ENCODE measurements at regions not wholly inside any gene's neighbourhood (a gene's known extent, or its start where the extent isn't known, plus 50 kb on each side); places are given as distances from the start of the nearest gene placed in this dataset.

DNA sequence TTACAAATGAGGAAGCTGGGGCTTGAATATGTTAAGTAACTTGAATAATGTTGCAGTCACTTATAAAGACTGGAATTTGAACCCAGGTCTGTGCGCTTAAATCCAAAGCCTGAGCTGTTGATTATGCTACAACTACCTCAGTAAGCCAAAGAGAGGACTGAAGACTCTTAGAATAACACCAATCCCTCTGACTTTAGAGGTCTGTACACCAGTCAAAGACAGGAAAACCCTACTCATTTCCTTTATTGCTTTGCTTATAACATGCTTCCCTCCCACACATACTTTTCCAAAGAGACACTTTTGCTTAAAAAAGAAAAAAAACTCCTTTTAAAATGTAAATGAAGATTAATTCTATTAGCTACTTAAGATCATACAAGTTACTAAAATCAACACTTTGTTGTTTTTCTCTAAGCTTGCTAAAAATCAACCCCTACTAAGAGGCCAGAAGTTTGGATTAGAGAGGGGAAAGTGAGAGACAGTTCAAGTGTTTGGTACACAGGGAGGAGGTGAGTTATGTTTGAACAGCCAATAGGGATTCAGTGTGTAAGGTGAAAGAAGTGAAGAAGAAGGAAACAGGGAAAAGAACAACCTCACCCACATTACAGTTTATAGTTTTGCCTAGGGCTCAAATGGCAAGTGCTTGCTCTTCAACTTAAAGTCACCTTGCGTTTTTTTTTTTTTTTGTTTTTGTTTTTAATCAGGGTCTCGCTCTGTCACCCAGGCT is 74.8 kb downstream of the MDH2 start:
- Histone ChIP-seq H3K9ac (ENCODE audit: insufficient read depth, low read length) (no peak overlapping the region), H3K4me2 (ENCODE audit: extremely low read depth, insufficient read depth, low read length) (no peak overlapping the region), H3K27me3 (ENCODE audit: control insufficient read depth, insufficient read depth, low read length) (no peaks in the 10 kb centered on the region), H3K4me3 (replicated peaks in 1 of 4; ENCODE audit: control extremely low read depth in 1 of 4, insufficient read depth in 1 of 4, low read depth in 3 of 4, low read length in 4 of 4) (no peak overlapping the region), H2AFZ (ENCODE audit: low read length) (no peak overlapping the region), H4K20me1 (ENCODE audit: control insufficient read depth, extremely low read depth, insufficient read depth, low read length) (no peaks in the 10 kb centered on the region), H3K4me1 (ENCODE audit: control insufficient read depth, extremely low read depth, insufficient read depth, low read length) (no peaks in the 10 kb centered on the region), H3K36me3 (ENCODE audit: control insufficient read depth, insufficient read depth, low read length) (no peaks in the 10 kb centered on the region), H3K27ac (ENCODE audit: insufficient read depth, low read length) (no peak overlapping the region), H3K9me3 (ENCODE audit: control insufficient read depth, insufficient read depth, low read depth, low read length) (no peaks in the 10 kb centered on the region), H3K79me2 (ENCODE audit: control insufficient read depth, insufficient read depth, low read length) (no peaks in the 10 kb centered on the region)
- TF ChIP-seq, protein P1, sequence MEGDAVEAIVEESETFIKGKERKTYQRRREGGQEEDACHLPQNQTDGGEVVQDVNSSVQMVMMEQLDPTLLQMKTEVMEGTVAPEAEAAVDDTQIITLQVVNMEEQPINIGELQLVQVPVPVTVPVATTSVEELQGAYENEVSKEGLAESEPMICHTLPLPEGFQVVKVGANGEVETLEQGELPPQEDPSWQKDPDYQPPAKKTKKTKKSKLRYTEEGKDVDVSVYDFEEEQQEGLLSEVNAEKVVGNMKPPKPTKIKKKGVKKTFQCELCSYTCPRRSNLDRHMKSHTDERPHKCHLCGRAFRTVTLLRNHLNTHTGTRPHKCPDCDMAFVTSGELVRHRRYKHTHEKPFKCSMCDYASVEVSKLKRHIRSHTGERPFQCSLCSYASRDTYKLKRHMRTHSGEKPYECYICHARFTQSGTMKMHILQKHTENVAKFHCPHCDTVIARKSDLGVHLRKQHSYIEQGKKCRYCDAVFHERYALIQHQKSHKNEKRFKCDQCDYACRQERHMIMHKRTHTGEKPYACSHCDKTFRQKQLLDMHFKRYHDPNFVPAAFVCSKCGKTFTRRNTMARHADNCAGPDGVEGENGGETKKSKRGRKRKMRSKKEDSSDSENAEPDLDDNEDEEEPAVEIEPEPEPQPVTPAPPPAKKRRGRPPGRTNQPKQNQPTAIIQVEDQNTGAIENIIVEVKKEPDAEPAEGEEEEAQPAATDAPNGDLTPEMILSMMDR (conservative IDR thresholded peaks at IDR 0.05 in 1 of 2, IDR thresholded peaks at IDR 0.05 in 1 of 2; ENCODE audit: low read depth in 1 of 2, low read length in 2 of 2), result no peak
- no peak for TF ChIP-seq EZH2 (IDR thresholded peaks at IDR 0.05; ENCODE audit: low read length, missing control alignments)
- no peak for DNase-seq (ENCODE audit: low read depth in 2 of 2)

DNA sequence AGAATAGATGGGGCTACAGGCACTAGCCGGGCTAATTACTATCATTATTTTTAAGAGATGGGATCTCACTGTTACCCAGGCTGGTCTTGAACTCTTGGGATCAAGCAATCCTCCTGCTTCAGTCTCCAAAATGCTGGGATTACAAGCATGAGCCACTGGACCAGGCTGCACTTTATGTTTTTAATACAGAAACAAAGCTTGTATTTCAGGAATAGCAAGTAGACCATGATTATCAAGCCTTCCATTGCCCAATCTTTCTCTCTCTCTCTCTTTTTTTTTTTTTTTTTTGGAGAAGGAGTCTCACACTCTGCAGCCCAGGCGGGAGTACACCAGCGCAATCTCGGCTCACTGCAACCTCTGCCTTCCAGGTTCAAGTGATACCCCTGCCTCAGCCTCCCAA is 75.4 kb downstream of the MDH2 start:
- Histone ChIP-seq H2AFZ (ENCODE audit: low read length) (no peak overlapping the region), H3K27me3 (ENCODE audit: control insufficient read depth, insufficient read depth, low read length) (no peaks in the 10 kb centered on the region), H3K36me3 (ENCODE audit: control insufficient read depth, insufficient read depth, low read length) (no peaks in the 10 kb centered on the region), H3K4me2 (ENCODE audit: extremely low read depth, insufficient read depth, low read length) (no peak overlapping the region), H3K27ac (ENCODE audit: insufficient read depth, low read length) (no peak overlapping the region), H3K79me2 (ENCODE audit: control insufficient read depth, insufficient read depth, low read length) (no peaks in the 10 kb centered on the region), H4K20me1 (ENCODE audit: control insufficient read depth, extremely low read depth, insufficient read depth, low read length) (no peaks in the 10 kb centered on the region), H3K9ac (ENCODE audit: insufficient read depth, low read length) (no peak overlapping the region), H3K9me3 (ENCODE audit: control insufficient read depth, insufficient read depth, low read depth, low read length) (no peaks in the 10 kb centered on the region), H3K4me3 (replicated peaks in 1 of 4; ENCODE audit: control extremely low read depth in 1 of 4, insufficient read depth in 1 of 4, low read depth in 3 of 4, low read length in 4 of 4) (no peak overlapping the region), H3K4me1 (ENCODE audit: control insufficient read depth, extremely low read depth, insufficient read depth, low read length) (no peaks in the 10 kb centered on the region)
- no peak for DNase-seq (ENCODE audit: low read depth in 2 of 2)
- TF ChIP-seq EZH2 (IDR thresholded peaks at IDR 0.05; ENCODE audit: low read length, missing control alignments), result no peak

DNA sequence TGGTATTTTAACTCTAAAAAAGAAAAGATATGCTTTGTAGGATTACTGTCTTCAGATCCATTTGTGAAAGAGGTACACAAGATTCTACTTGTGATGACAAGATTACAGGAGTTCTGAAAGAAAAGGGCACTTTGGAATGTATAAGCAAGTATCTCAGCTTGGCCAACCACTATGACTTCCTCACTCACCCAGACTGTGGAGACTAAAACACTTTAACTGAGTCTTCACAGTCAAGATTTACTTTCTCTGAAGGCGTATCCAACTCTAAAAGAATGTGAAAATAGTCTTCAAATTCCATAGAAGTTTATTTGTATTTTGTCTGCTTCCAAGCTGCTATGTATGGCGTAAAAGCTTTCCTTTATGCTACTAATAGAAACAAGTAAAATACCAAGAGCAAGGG is 76.1 kb upstream of the SRRM3 start:
- Histone ChIP-seq H4K20me1 (ENCODE audit: control insufficient read depth, extremely low read depth, insufficient read depth, low read length) (no peaks in the 10 kb centered on the region), H3K27ac (ENCODE audit: insufficient read depth, low read length) (no peak overlapping the region), H3K4me2 (ENCODE audit: extremely low read depth, insufficient read depth, low read length) (no peak overlapping the region), H3K4me1 (ENCODE audit: control insufficient read depth, extremely low read depth, insufficient read depth, low read length) (no peaks in the 10 kb centered on the region), H2AFZ (ENCODE audit: low read length) (no peak overlapping the region), H3K9me3 (ENCODE audit: control insufficient read depth, insufficient read depth, low read depth, low read length) (no peaks in the 10 kb centered on the region), H3K79me2 (ENCODE audit: control insufficient read depth, insufficient read depth, low read length) (no peaks in the 10 kb centered on the region), H3K4me3 (replicated peaks in 1 of 4; ENCODE audit: control extremely low read depth in 1 of 4, insufficient read depth in 1 of 4, low read depth in 3 of 4, low read length in 4 of 4) (no peak overlapping the region), H3K36me3 (ENCODE audit: control insufficient read depth, insufficient read depth, low read length) (no peaks in the 10 kb centered on the region), H3K9ac (ENCODE audit: insufficient read depth, low read length) (no peak overlapping the region), H3K27me3 (ENCODE audit: control insufficient read depth, insufficient read depth, low read length) (no peaks in the 10 kb centered on the region)
- TF ChIP-seq, protein P1 (conservative IDR thresholded peaks at IDR 0.05 in 1 of 2, IDR thresholded peaks at IDR 0.05 in 1 of 2; ENCODE audit: low read depth in 1 of 2, low read length in 2 of 2), result no peak
- TF ChIP-seq EZH2 (IDR thresholded peaks at IDR 0.05; ENCODE audit: low read length, missing control alignments), result no peak
- no peak for DNase-seq (ENCODE audit: low read depth in 2 of 2)

Data from fibroblast of lung (primary cell).